Endothelial cell of umbilical vein (primary cell): ENCODE measurements at regions not wholly inside any gene's neighbourhood (a gene's known extent, or its start where the extent isn't known, plus 50 kb on each side); places are given as distances from the start of the nearest gene placed in this dataset.

ENCODE experiments used
- CTCF ChIP-seq, 2 donors: IDR thresholded peaks; 1 replicate in 1 of 2; 2 replicates in 1 of 2; pipeline ENCODE4 v1.5.1; 2011; ENCODE audit warnings: low read length in 2 of 2, mild to moderate bottlenecking in 2 of 2, moderate library complexity in 2 of 2, control low read depth in 1 of 2, inconsistent platforms in 1 of 2, low read depth in 1 of 2; ENCODE audit not compliant: insufficient read depth in 1 of 2; ENCODE audit errors: extremely low read depth in 1 of 2
- EZH2 ChIP-seq: IDR thresholded peaks from 2 replicates; pipeline ENCODE4 v1.6.1; 2012; ENCODE audit warnings: borderline replicate concordance, low read depth, mild to moderate bottlenecking, moderate library complexity, low read length, inconsistent platforms; ENCODE audit not compliant: severe bottlenecking
- POLR2A ChIP-seq: IDR thresholded peaks from 2 replicates; pipeline ENCODE4 v1.6.1; 2012; ENCODE audit warnings: low read depth, mild to moderate bottlenecking, control low read depth, low read length
- POLR2AphosphoS5 ChIP-seq: IDR thresholded peaks from 2 replicates; pipeline ENCODE4 v1.6.1; 2012; ENCODE audit warnings: low read depth, mild to moderate bottlenecking, control low read depth, low read length, moderate library complexity; ENCODE audit not compliant: insufficient read depth

GRCh38 chr1:98103617-98104285, 182.9 kb upstream of the DPYD start:
- TF ChIP-seq POLR2AphosphoS5 (no peak), EZH2 (no peak), CTCF (IDR thresholded peaks at IDR 0.05; ENCODE audit: extremely low read depth in 1 of 2, insufficient read depth in 1 of 2, low read depth in 1 of 2, low read length in 2 of 2) (no peak), POLR2A (no peak)
